GM12891 (cell line): ENCODE measurements at regions not wholly inside any gene's neighbourhood (a gene's known extent, or its start where the extent isn't known, plus 50 kb on each side); places are given as distances from the start of the nearest gene placed in this dataset.

Experiments used
- POLR2A ChIP-seq: IDR thresholded peaks from 2 replicates; pipeline ENCODE4 v1.6.1; 2011; ENCODE audit warnings: low read depth, low read length, control low read depth
- POLR2AphosphoS5 ChIP-seq: IDR thresholded peaks from 2 replicates; pipeline ENCODE4 v1.6.1; 2011; ENCODE audit warnings: low read depth, low read length, control low read depth
- SPI1 ChIP-seq: IDR thresholded peaks from 2 replicates; pipeline ENCODE4 v1.6.1; 2011; ENCODE audit warnings: low read depth, low read length, control low read depth
- TAF1 ChIP-seq: IDR thresholded peaks from 2 replicates; pipeline ENCODE4 v1.6.1; 2011; ENCODE audit warnings: low read depth, low read length, control low read depth

GRCh38 chr1:5010236-5010635, 355.8 kb downstream of the AJAP1 start:
- TF ChIP-seq SPI1 (no peak), POLR2A (no peak), POLR2AphosphoS5 (no peak), TAF1 (no peak)
